ENCODE measurements at regions not wholly inside any gene's neighbourhood (a gene's known extent, or its start where the extent isn't known, plus 50 kb on each side); places are given as distances from the start of the nearest gene placed in this dataset.
A peak's percentile ranks its signal among the peaks of the same experiment; 100 is the strongest.
"Not testable (repeated sequence)": the region's sequence is repeated elsewhere in the genome, so short reads cannot be mapped to it uniquely, and the experiment has no call there.

- ATAC-seq = no peak
Measured at GRCh38 chr1:148354913-148355308, 128.2 kb downstream of the PPIAL4G start.

- no peak for ATAC-seq
Measured at GRCh38 chr1:148354284-148354912, 128.7 kb downstream of the PPIAL4G start.

GRCh38 chr1:148353461-148354283 lies 129.4 kb downstream of the PPIAL4G start:
- ATAC-seq = peak; percentile 30 to 46

GRCh38 chr1:148352470-148353053 lies 130.5 kb downstream of the PPIAL4G start:
- no peak for ATAC-seq

- ATAC-seq = no peak
Measured at GRCh38 chr1:148347781-148348180, 135.3 kb downstream of the PPIAL4G start.

- ATAC-seq = not testable (repeated sequence)
Measured at GRCh38 chr1:148345659-148346151, 137.4 kb downstream of the PPIAL4G start.

- not testable (repeated sequence) for ATAC-seq
Measured at GRCh38 chr1:148344651-148345050, 138.5 kb downstream of the PPIAL4G start.

- not testable (repeated sequence) for ATAC-seq
Measured at GRCh38 chr1:148341729-148342128, 141.4 kb downstream of the PPIAL4G start.

GRCh38 chr1:148336121-148336918 lies 146.8 kb downstream of the PPIAL4G start:
- not testable (repeated sequence) for ATAC-seq

GRCh38 chr1:148334339-148335130 lies 148.6 kb downstream of the PPIAL4G start:
- peak; percentile 88 for ATAC-seq

GRCh38 chr1:148333875-148334338 lies 149.2 kb downstream of the PPIAL4G start:
- no peak for ATAC-seq

GRCh38 chr1:148328884-148329283 lies 154.2 kb downstream of the PPIAL4G start:
- no peak for ATAC-seq

- ATAC-seq = not testable (repeated sequence)
Measured at GRCh38 chr1:148325031-148325430, 158.1 kb downstream of the PPIAL4G start.

- not testable (repeated sequence) for ATAC-seq
Measured at GRCh38 chr1:148324465-148324864, 158.6 kb downstream of the PPIAL4G start.

GRCh38 chr1:148320079-148320478 lies 163.0 kb downstream of the PPIAL4G start:
- ATAC-seq = not testable (repeated sequence)

- ATAC-seq = peak; percentile 29 to 39
Measured at GRCh38 chr1:148318904-148319242, 164.2 kb downstream of the PPIAL4G start.

GRCh38 chr1:148318123-148318903 lies 164.8 kb downstream of the PPIAL4G start:
- ATAC-seq = peak; percentile 82 to 84

- no peak for ATAC-seq
Measured at GRCh38 chr1:148317288-148317985, 165.4 kb upstream of the NBPF11 start.

GRCh38 chr1:148315071-148315811 lies 163.2 kb upstream of the NBPF11 start:
- ATAC-seq = peak; percentile 26 to 58

All from activated CD4-positive, CD25-positive, alpha-beta regulatory T cell treated with anti-CD3 and anti-CD28 coated beads, Interleukin-2, amount 50 U/mL, for 24 hours (primary cell).